Activated T-helper 2 cell treated with anti-CD3 and anti-CD28 coated beads, Interferon-gamma antibody, Interleukin-2, Interleukin-4, amounts not matched to agents 10 μg/mL and 5 μg/mL and 100 μg/mL, durations not matched to agents 14 hours and 24 hours and 36 hours (primary cell): ENCODE measurements at regions not wholly inside any gene's neighbourhood (a gene's known extent, or its start where the extent isn't known, plus 50 kb on each side); places are given as distances from the start of the nearest gene placed in this dataset.

Experiments used
- DNase-seq: peaks from one replicate; pipeline ENCODE4 v3.0.0; 2021; ENCODE audit warnings: low spot score
- H3K27ac Mint-ChIP-seq: one replicate; pipeline ENCODE4 v1.8.0; 2021; ENCODE audit warnings: mixed read lengths
- H3K27me3 Mint-ChIP-seq: one replicate; pipeline ENCODE4 v1.8.0; 2021; ENCODE audit warnings: low read depth, mixed read lengths
- H3K36me3 Mint-ChIP-seq: one replicate; pipeline ENCODE4 v1.8.0; 2021; ENCODE audit warnings: low read depth, mixed read lengths
- H3K4me1 Mint-ChIP-seq: one replicate; pipeline ENCODE4 v1.8.0; 2021; ENCODE audit warnings: low read depth, mixed read lengths
- H3K4me3 Mint-ChIP-seq: one replicate; pipeline ENCODE4 v1.8.0; 2021; ENCODE audit warnings: low read depth, mild to moderate bottlenecking, moderate library complexity, mixed read lengths
- H3K9me3 Mint-ChIP-seq: one replicate; pipeline ENCODE4 v1.8.0; 2021; ENCODE audit warnings: mixed read lengths
- intact Hi-C: fragments of 100-400 bp; cut with micrococcal nuclease; formaldehyde crosslinking; loops from one replicate; pipeline ENCODE4 v1.15.1; 2023

- Mint-ChIP-seq H3K9me3 (no peaks in the 10 kb centered on the region), H3K27ac (no peak overlapping the region), H3K27me3 (peaks cover 59% of the 10 kb centered on the region), H3K4me1 (peaks cover 23% of the 10 kb centered on the region), H3K4me3 (no peak overlapping the region), H3K36me3 (no peaks in the 10 kb centered on the region)
- DNase-seq = no peak
- intact Hi-C loops = no loop called here
Observed at GRCh38 chr15:94611656-94612055, 380.3 kb downstream of the MCTP2 start.

GRCh38 chr15:94615688-94616087 is 384.3 kb downstream of the MCTP2 start:
- H3K9me3 Mint-ChIP-seq = no peaks in the 10 kb centered on the region
- H3K27me3 Mint-ChIP-seq = peaks cover 37% of the 10 kb centered on the region
- H3K4me1 Mint-ChIP-seq = peaks cover under 1% of the 10 kb centered on the region
- H3K4me3 Mint-ChIP-seq = no peak overlapping the region
- no peak overlapping the region for H3K27ac Mint-ChIP-seq
- intact Hi-C loops = no loop called here
- H3K36me3 Mint-ChIP-seq = no peaks in the 10 kb centered on the region
- no peak for DNase-seq

GRCh38 chr15:94620632-94621031 is 389.3 kb downstream of the MCTP2 start:
- H3K4me1 Mint-ChIP-seq = no peaks in the 10 kb centered on the region

GRCh38 chr15:94621736-94622135 is 390.4 kb downstream of the MCTP2 start:
- no peak overlapping the region for H3K4me3 Mint-ChIP-seq
- intact Hi-C loops = no loop called here

More at GRCh38 chr15:94620632-94621031, 389.3 kb downstream of the MCTP2 start:
- peaks cover 1% of the 10 kb centered on the region for H3K27me3 Mint-ChIP-seq
- no peak overlapping the region for H3K4me3 Mint-ChIP-seq
- intact Hi-C loops = no loop called here
- no peaks in the 10 kb centered on the region for H3K36me3 Mint-ChIP-seq
- H3K9me3 Mint-ChIP-seq = no peaks in the 10 kb centered on the region
- DNase-seq = no peak
- H3K27ac Mint-ChIP-seq = no peak overlapping the region

GRCh38 chr15:94626949-94627348 is 395.6 kb downstream of the MCTP2 start:
- H3K36me3 Mint-ChIP-seq = no peaks in the 10 kb centered on the region
- intact Hi-C loops = no loop called here
- H3K4me1 Mint-ChIP-seq = peaks cover 7% of the 10 kb centered on the region
- peaks cover 11% of the 10 kb centered on the region for H3K27me3 Mint-ChIP-seq
- no peaks in the 10 kb centered on the region for H3K9me3 Mint-ChIP-seq
- no peak overlapping the region for H3K27ac Mint-ChIP-seq
- H3K4me3 Mint-ChIP-seq = no peak overlapping the region
- DNase-seq = no peak

More at GRCh38 chr15:94621736-94622135, 390.4 kb downstream of the MCTP2 start:
- no peak overlapping the region for H3K27ac Mint-ChIP-seq
- H3K36me3 Mint-ChIP-seq = no peaks in the 10 kb centered on the region
- no peaks in the 10 kb centered on the region for H3K9me3 Mint-ChIP-seq
- no peaks in the 10 kb centered on the region for H3K4me1 Mint-ChIP-seq
- DNase-seq = no peak
- no peaks in the 10 kb centered on the region for H3K27me3 Mint-ChIP-seq

- Mint-ChIP-seq H3K27ac (no peak overlapping the region), H3K4me3 (no peak overlapping the region), H3K9me3 (no peaks in the 10 kb centered on the region), H3K27me3 (peaks cover 30% of the 10 kb centered on the region), H3K36me3 (no peaks in the 10 kb centered on the region), H3K4me1 (peaks cover 11% of the 10 kb centered on the region)
- intact Hi-C loops = no loop called here
- DNase-seq = no peak
Observed at GRCh38 chr15:94631608-94632007, 400.2 kb downstream of the MCTP2 start.

GRCh38 chr15:94638183-94638582 is 406.8 kb downstream of the MCTP2 start:
- intact Hi-C loops = no loop called here
- H3K9me3 Mint-ChIP-seq = no peaks in the 10 kb centered on the region
- peaks cover 3% of the 10 kb centered on the region for H3K4me1 Mint-ChIP-seq
- no peak overlapping the region for H3K27ac Mint-ChIP-seq
- H3K4me3 Mint-ChIP-seq = no peak overlapping the region
- H3K27me3 Mint-ChIP-seq = peaks cover 12% of the 10 kb centered on the region
- H3K36me3 Mint-ChIP-seq = no peaks in the 10 kb centered on the region
- DNase-seq = no peak

- intact Hi-C loops = no loop called here
- H3K27me3 Mint-ChIP-seq = peaks cover 7% of the 10 kb centered on the region
- no peak overlapping the region for H3K4me3 Mint-ChIP-seq
- H3K4me1 Mint-ChIP-seq = peaks cover 3% of the 10 kb centered on the region
- no peaks in the 10 kb centered on the region for H3K9me3 Mint-ChIP-seq
- no peaks in the 10 kb centered on the region for H3K36me3 Mint-ChIP-seq
- DNase-seq = no peak
- no peak overlapping the region for H3K27ac Mint-ChIP-seq
Observed at GRCh38 chr15:94639701-94640100, 408.3 kb downstream of the MCTP2 start.

GRCh38 chr15:94644433-94644832 is 413.1 kb downstream of the MCTP2 start:
- Mint-ChIP-seq H3K4me1 (no peaks in the 10 kb centered on the region), H3K36me3 (no peaks in the 10 kb centered on the region), H3K27ac (no peak overlapping the region), H3K27me3 (peaks cover 2% of the 10 kb centered on the region), H3K9me3 (no peaks in the 10 kb centered on the region), H3K4me3 (no peak overlapping the region)
- intact Hi-C loops = no loop called here
- DNase-seq = no peak

GRCh38 chr15:94653071-94653470 is 421.7 kb downstream of the MCTP2 start:
- Mint-ChIP-seq H3K4me3 (no peak overlapping the region), H3K27me3 (peaks cover 7% of the 10 kb centered on the region), H3K27ac (no peak overlapping the region), H3K9me3 (no peaks in the 10 kb centered on the region), H3K4me1 (no peaks in the 10 kb centered on the region), H3K36me3 (no peaks in the 10 kb centered on the region)
- DNase-seq = no peak
- intact Hi-C loops = no loop called here

- no peak for DNase-seq
- Mint-ChIP-seq H3K4me3 (no peak overlapping the region), H3K27ac (no peak overlapping the region), H3K9me3 (no peaks in the 10 kb centered on the region), H3K36me3 (no peaks in the 10 kb centered on the region), H3K4me1 (no peaks in the 10 kb centered on the region), H3K27me3 (peaks cover 7% of the 10 kb centered on the region)
- intact Hi-C loops = no loop called here
Observed at GRCh38 chr15:94655249-94655880, 424.0 kb downstream of the MCTP2 start.

GRCh38 chr15:94665676-94666441 is 434.5 kb downstream of the MCTP2 start:
- Mint-ChIP-seq H3K27me3 (peaks cover 17% of the 10 kb centered on the region), H3K36me3 (no peaks in the 10 kb centered on the region), H3K4me1 (no peaks in the 10 kb centered on the region), H3K27ac (no peak overlapping the region), H3K4me3 (no peak overlapping the region), H3K9me3 (no peaks in the 10 kb centered on the region)
- DNase-seq = no peak
- intact Hi-C loops = no loop called here

GRCh38 chr15:94666553-94666952 is 435.2 kb downstream of the MCTP2 start:
- no peak for DNase-seq

More at GRCh38 chr15:94666553-94666952, 435.2 kb downstream of the MCTP2 start:
- no peaks in the 10 kb centered on the region for H3K4me1 Mint-ChIP-seq
- H3K27me3 Mint-ChIP-seq = peaks cover 21% of the 10 kb centered on the region
- intact Hi-C loops = no loop called here
- no peak overlapping the region for H3K27ac Mint-ChIP-seq
- no peak overlapping the region for H3K4me3 Mint-ChIP-seq
- no peaks in the 10 kb centered on the region for H3K36me3 Mint-ChIP-seq
- no peaks in the 10 kb centered on the region for H3K9me3 Mint-ChIP-seq
